ENCODE measurements at regions not wholly inside any gene's neighbourhood (a gene's known extent, or its start where the extent isn't known, plus 50 kb on each side); places are given as distances from the start of the nearest gene placed in this dataset.
A peak's percentile ranks its signal among the peaks of the same experiment; 100 is the strongest.

GRCh38 chr3:34865346-34865745 is 774.0 kb upstream of the ARPP21 start:
- Histone ChIP-seq H3K4me1 (ENCODE audit: control insufficient read depth, insufficient read depth, low read length) (no peaks in the 10 kb centered on the region), H4K20me1 (ENCODE audit: control insufficient read depth, insufficient read depth) (no peaks in the 10 kb centered on the region), H3K79me2 (ENCODE audit: control insufficient read depth, insufficient read depth, low read length) (no peaks in the 10 kb centered on the region), H3K27me3 (replicated peaks in 1 of 2; ENCODE audit: control insufficient read depth in 2 of 2, insufficient read depth in 2 of 2, low read length in 1 of 2) (no peaks in the 10 kb centered on the region), H3K9ac (ENCODE audit: control insufficient read depth, insufficient read depth, low read length) (no peak overlapping the region), H3K4me3 (no peak overlapping the region), H3K4me2 (ENCODE audit: control insufficient read depth, insufficient read depth) (no peak overlapping the region), H2AFZ (ENCODE audit: control insufficient read depth, low read depth, low read length) (no peak overlapping the region), H3K36me3 (ENCODE audit: control insufficient read depth in 2 of 2, insufficient read depth in 2 of 2, low read length in 1 of 2) (no peaks in the 10 kb centered on the region), H3K9me3 (replicated peaks; ENCODE audit: control insufficient read depth, insufficient read depth, low read length) (no peaks in the 10 kb centered on the region), H3K27ac (ENCODE audit: control insufficient read depth, insufficient read depth) (no peak overlapping the region)
- intact Hi-C loops (cut with micrococcal nuclease; ENCODE audit: unreplicated experiment): no loop called here
- no peak for TF ChIP-seq SMARCA5 (IDR thresholded peaks at IDR 0.05)
- DNase-seq (ENCODE audit: low read depth, low spot score): no peak
- no TSS peak for BruUV-seq (replicated peaks)
- RAD21 ChIA-PET (ENCODE audit: unreplicated experiment): no interaction called here
- in situ Hi-C loops (cut with MboI): no loop called here
- no peak for ATAC-seq
- SMC1A ChIA-PET (ENCODE audit: uncharacterized antibody, unreplicated experiment): no interaction called here
- no peak for FAIRE-seq
- CTCF ChIA-PET: no interaction called here
- POLR2A ChIA-PET: no interaction called here
- 0% methylated on average over 2 of the region's 2 CpGs for WGBS (ENCODE audit: insufficient coverage, insufficient replicate concordance, low lambda C conversion rate, missing lambda C conversion rate)

- H3K79me2 ChIP-seq (ENCODE audit: control insufficient read depth, insufficient read depth, low read length): no peaks in the 10 kb centered on the region
- TF ChIP-seq ATF7 (IDR thresholded peaks at IDR 0.05; ENCODE audit: low read depth) (0 out of 2 replicates have a peak, but pooled peaks have one; percentile 33), MAX (IDR thresholded peaks at IDR 0.05; ENCODE audit: low read depth, low read length) (no peak), CBX5 (IDR thresholded peaks at IDR 0.05; ENCODE audit: low read depth) (no peak), GABPA (IDR thresholded peaks at IDR 0.05; ENCODE audit: low read depth) (no peak)
- no TSS peak for BruUV-seq (replicated peaks)
- no peaks in the 10 kb centered on the region for H4K20me1 ChIP-seq (ENCODE audit: control insufficient read depth, insufficient read depth)
- H3K4me2 ChIP-seq (ENCODE audit: control insufficient read depth, insufficient read depth): no peak overlapping the region
- H3K27ac ChIP-seq (ENCODE audit: control insufficient read depth, insufficient read depth): no peak overlapping the region
- ATAC-seq (no peak), FAIRE-seq (no peak), DNase-seq (ENCODE audit: low read depth, low spot score) (no peak)
- CTCF ChIA-PET: no interaction called here
- in situ Hi-C loops (cut with MboI): no loop called here
- H2AFZ ChIP-seq (ENCODE audit: control insufficient read depth, low read depth, low read length): no peak overlapping the region
- POLR2A ChIA-PET: no interaction called here
- intact Hi-C loops (cut with micrococcal nuclease; ENCODE audit: unreplicated experiment): no loop called here
- 50% methylated on average over 1 of the region's 1 CpG for WGBS (ENCODE audit: insufficient coverage, insufficient replicate concordance, low lambda C conversion rate, missing lambda C conversion rate)
- RAD21 ChIA-PET (ENCODE audit: unreplicated experiment): no interaction called here
- H3K27me3 ChIP-seq (replicated peaks in 1 of 2; ENCODE audit: control insufficient read depth in 2 of 2, insufficient read depth in 2 of 2, low read length in 1 of 2): no peaks in the 10 kb centered on the region
- no peaks in the 10 kb centered on the region for H3K4me1 ChIP-seq (ENCODE audit: control insufficient read depth, insufficient read depth, low read length)
- no peak overlapping the region for H3K9ac ChIP-seq (ENCODE audit: control insufficient read depth, insufficient read depth, low read length)
- SMC1A ChIA-PET (ENCODE audit: uncharacterized antibody, unreplicated experiment): no interaction called here
- H3K36me3 ChIP-seq (ENCODE audit: control insufficient read depth in 2 of 2, insufficient read depth in 2 of 2, low read length in 1 of 2): no peaks in the 10 kb centered on the region
- H3K4me3 ChIP-seq: no peak overlapping the region
- no peaks in the 10 kb centered on the region for H3K9me3 ChIP-seq (replicated peaks; ENCODE audit: control insufficient read depth, insufficient read depth, low read length)
Observed at GRCh38 chr3:34868935-34869334, 770.4 kb upstream of the ARPP21 start.
